Epithelial cell of esophagus (primary cell): ENCODE measurements at regions not wholly inside any gene's neighbourhood (a gene's known extent, or its start where the extent isn't known, plus 50 kb on each side); places are given as distances from the start of the nearest gene placed in this dataset.
A peak's percentile ranks its signal among the peaks of the same experiment; 100 is the strongest.
"Not testable (repeated sequence)": the region's sequence is repeated elsewhere in the genome, so short reads cannot be mapped to it uniquely, and the experiment has no call there.

Source experiments
- DNase-seq: peaks from one replicate; pipeline ENCODE4 v3.0.0; 2010; ENCODE audit warnings: low read depth
- H3K4me3 ChIP-seq: 2 replicates; pipeline ENCODE4 v1.5.1; 2011; ENCODE audit warnings: mild to moderate bottlenecking, low read length, control low read depth
- TF ChIP-seq, protein P1 (sequence below): IDR thresholded peaks from 2 replicates; pipeline ENCODE4 v1.5.1; 2011; ENCODE audit warnings: low read depth, mild to moderate bottlenecking, low read length, control low read depth, inconsistent platforms; ENCODE audit not compliant: insufficient read depth; ENCODE audit errors: missing control alignments

- peak; percentile 63 for DNase-seq
- TF ChIP-seq, protein P1, sequence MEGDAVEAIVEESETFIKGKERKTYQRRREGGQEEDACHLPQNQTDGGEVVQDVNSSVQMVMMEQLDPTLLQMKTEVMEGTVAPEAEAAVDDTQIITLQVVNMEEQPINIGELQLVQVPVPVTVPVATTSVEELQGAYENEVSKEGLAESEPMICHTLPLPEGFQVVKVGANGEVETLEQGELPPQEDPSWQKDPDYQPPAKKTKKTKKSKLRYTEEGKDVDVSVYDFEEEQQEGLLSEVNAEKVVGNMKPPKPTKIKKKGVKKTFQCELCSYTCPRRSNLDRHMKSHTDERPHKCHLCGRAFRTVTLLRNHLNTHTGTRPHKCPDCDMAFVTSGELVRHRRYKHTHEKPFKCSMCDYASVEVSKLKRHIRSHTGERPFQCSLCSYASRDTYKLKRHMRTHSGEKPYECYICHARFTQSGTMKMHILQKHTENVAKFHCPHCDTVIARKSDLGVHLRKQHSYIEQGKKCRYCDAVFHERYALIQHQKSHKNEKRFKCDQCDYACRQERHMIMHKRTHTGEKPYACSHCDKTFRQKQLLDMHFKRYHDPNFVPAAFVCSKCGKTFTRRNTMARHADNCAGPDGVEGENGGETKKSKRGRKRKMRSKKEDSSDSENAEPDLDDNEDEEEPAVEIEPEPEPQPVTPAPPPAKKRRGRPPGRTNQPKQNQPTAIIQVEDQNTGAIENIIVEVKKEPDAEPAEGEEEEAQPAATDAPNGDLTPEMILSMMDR: no peak
- no peak overlapping the region for H3K4me3 ChIP-seq
Observed at GRCh38 chr6:78615430-78615904, 251.9 kb upstream of the IRAK1BP1 start.

GRCh38 chr6:78618970-78619369 is 248.4 kb upstream of the IRAK1BP1 start:
- H3K4me3 ChIP-seq: no peak overlapping the region
- TF ChIP-seq, protein P1: no peak
- DNase-seq: no peak

DNA sequence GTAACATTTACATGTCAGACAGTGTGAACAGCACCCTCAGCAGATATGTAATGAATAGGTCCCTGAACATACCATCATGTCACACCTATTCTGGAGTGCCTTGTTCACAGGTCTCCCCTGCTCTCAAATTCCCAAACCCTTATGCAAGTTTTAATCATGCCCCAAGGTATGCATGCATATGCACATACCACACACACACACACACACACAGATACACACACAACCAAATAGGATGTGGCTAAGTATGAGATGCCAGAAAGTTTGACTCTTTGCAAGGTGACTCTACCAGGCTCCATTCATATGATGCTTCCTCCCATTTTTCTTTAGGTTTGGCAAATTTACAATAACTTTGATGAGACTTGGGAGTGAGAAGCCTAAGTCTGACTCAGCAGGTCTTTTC is 243.8 kb upstream of the IRAK1BP1 start:
- DNase-seq: peak; percentile 36
- H3K4me3 ChIP-seq: no peak overlapping the region
- TF ChIP-seq, protein P1: no peak

DNA sequence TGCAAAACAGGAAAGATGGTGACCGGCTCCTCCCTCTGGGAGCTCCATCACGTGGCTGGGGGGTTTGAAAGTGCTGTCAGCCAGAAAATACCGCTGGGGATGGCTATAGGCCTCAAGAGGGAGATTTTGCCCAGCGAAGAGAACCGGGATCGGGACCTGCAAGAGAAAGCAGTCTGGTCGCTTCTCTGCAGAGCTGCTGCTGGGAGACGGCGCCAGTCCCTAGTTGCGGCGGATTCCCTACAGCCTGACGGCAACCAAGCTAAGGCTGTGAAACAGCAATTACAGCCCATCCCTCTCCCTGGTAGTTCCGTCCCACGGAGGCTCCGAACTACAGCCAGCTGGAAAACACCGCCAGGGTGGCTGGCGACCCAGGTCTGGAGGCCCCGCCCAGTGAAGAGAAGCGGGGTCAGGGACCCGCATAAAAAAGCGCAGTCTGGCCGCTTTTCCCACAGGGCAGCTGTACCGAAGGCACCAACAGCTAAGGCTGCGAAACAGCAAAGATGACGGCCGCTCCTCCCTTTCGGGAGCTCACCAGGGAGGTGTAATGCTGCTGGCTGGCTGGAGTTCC is 238.1 kb upstream of the IRAK1BP1 start:
- peak overlapping the region; percentile 48 for H3K4me3 ChIP-seq
- DNase-seq: peak; percentile 25
- TF ChIP-seq, protein P1: no peak

GRCh38 chr6:78629836-78630235 is 237.5 kb upstream of the IRAK1BP1 start:
- no peak overlapping the region for H3K4me3 ChIP-seq
- TF ChIP-seq, protein P1: no peak
- no peak for DNase-seq

DNA sequence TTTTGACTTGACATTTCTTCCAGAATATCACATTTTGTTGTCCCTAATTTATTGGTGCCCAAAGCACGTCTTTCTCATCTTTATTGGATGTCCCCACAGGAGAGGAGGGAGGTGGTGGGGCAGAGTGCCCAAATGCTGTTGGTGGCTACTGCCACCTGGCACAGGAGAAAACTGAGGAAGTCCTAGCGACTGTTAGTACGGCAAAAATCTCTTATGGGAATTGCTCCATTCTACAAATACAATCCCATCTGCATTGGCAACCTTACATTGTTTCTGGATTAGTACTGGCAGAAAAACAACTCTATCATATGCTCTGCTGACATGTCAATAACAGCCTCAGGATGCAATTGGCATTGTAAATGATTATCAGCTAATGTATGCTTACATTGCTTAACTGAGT is 235.4 kb upstream of the IRAK1BP1 start:
- TF ChIP-seq, protein P1: no peak
- H3K4me3 ChIP-seq: no peak overlapping the region
- no peak for DNase-seq

DNA sequence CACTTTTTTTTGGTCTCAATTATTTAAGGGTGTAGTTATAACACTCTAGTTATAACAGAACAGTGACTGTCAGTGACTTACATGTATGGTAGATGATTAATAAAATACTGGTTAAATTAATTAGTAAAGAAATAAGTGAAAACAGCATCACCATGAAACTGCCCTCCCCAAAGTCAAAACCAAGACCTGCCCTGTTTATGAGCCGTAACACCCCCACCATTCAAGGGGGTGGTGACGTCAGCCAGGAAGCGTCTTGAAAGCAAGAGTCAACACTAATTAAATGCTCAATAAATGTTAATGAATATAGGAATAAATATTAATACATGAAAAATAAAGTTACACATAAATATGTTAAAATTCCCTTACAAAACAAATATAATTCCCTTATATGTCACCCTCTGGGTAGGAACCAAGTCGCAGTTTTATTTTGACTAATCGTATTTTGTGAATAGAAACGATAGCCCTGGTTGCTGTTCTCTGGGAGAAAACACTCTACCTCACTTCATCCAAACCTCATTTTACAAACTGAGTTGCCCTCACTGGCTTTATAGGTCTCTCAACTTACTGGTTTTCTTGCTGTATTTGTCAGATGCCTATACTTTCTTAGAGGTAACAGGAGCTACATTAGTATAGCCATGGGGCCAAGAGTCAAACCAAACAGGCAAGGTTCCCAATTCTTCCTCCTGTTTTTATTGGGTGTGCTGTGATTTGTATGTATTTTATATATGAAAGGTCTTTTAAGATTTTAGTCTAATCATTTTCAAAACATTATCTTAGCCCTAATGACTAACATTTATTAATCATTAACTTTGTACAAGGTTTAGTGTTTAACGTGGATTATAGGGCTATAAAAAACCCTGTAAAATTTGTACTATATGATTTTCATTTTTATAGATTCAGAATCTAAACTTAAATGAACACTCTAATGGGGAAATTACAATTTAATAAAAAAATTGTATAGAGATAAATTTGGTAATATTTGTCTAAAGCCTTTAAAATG is 227.9 kb upstream of the IRAK1BP1 start:
- DNase-seq: no peak
- H3K4me3 ChIP-seq: no peak overlapping the region
- TF ChIP-seq, protein P1: no peak

DNA sequence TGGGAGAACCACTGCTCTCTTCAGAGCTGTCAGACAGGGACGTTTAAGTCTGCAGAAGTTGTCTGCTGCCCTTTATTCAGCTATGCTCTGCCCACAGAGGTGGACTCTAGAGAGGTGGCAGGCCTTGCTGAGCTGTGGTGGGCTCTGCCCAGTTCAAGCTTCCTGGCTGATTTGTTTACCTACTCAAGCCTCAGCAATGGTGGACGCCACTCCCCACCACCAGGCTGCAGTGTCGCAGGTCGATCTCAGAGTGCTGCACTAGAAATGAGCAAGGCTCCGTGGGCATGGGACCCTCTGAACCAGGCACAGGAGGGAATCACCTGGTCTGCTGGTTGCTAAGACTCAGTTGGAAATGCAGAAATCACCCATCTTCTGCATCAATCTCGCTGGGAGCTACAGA is 223.4 kb upstream of the IRAK1BP1 start:
- H3K4me3 ChIP-seq, DNase-seq: not testable (repeated sequence)

GRCh38 chr6:78646542-78647415 is 220.6 kb upstream of the IRAK1BP1 start:
- DNase-seq, H3K4me3 ChIP-seq: not testable (repeated sequence)

- H3K4me3 ChIP-seq, DNase-seq: not testable (repeated sequence)
Observed at GRCh38 chr6:78665819-78666218, 201.5 kb upstream of the IRAK1BP1 start.
